DND-41 (cell line): ENCODE measurements at regions not wholly inside any gene's neighbourhood (a gene's known extent, or its start where the extent isn't known, plus 50 kb on each side); places are given as distances from the start of the nearest gene placed in this dataset.

Experiments used
- ATAC-seq: fragments of 200-7000 bp; cut with Tn5 transposase; 3 replicates; pipeline ENCODE4 v1.9.1; 2021; ENCODE audit warnings: low read depth; ENCODE audit not compliant: insufficient read depth
- DNase-seq: peaks from one replicate; pipeline ENCODE4 v3.0.0-alpha.2; 2020
- H2AFZ ChIP-seq: 2 replicates; pipeline ENCODE4 v1.6.0; 2012; ENCODE audit warnings: low read depth, low read length
- H3K27ac ChIP-seq: 2 replicates; pipeline ENCODE4 v1.5.1; 2012; ENCODE audit warnings: low read length, inconsistent platforms
- H3K27me3 ChIP-seq: fragments of 200-600 bp; sonication (generic); 2 replicates; pipeline ENCODE4 v1.6.0; 2012; ENCODE audit warnings: low read length, mild to moderate bottlenecking, inconsistent platforms; ENCODE audit not compliant: insufficient read depth, poor library complexity
- H3K36me3 ChIP-seq: 2 replicates; pipeline ENCODE4 v1.5.1; 2012; ENCODE audit warnings: low read length, inconsistent platforms; ENCODE audit not compliant: insufficient read depth
- H3K4me1 ChIP-seq: 2 replicates; pipeline ENCODE4 v1.5.1; 2012; ENCODE audit warnings: mild to moderate bottlenecking, low read length; ENCODE audit not compliant: insufficient read depth
- H3K4me2 ChIP-seq: 2 replicates; pipeline ENCODE4 v1.6.0; 2012; ENCODE audit warnings: mild to moderate bottlenecking, moderate library complexity, low read length, inconsistent platforms; ENCODE audit not compliant: insufficient read depth
- H3K4me3 ChIP-seq, 2 experiments: fragments of 200-600 bp in 1 of 2; shearing (Covaris generic) in 1 of 2; 2 replicates each; pipeline ENCODE4 v1.5.1; 2012 to 2016; ENCODE audit warnings: inconsistent platforms in 2 of 2, low read length in 2 of 2, mild to moderate bottlenecking in 2 of 2, low read depth in 1 of 2, moderate library complexity in 1 of 2
- H3K79me2 ChIP-seq: 2 replicates; pipeline ENCODE4 v1.6.0; 2012; ENCODE audit warnings: low read length, inconsistent platforms; ENCODE audit not compliant: insufficient read depth
- H3K9ac ChIP-seq: 2 replicates; pipeline ENCODE4 v1.6.0; 2012; ENCODE audit warnings: low read depth, mild to moderate bottlenecking, inconsistent platforms, low read length, moderate library complexity
- H3K9me3 ChIP-seq: 2 replicates; pipeline ENCODE4 v1.5.1; 2012; ENCODE audit warnings: low read length, moderate library complexity, mild to moderate bottlenecking, inconsistent platforms; ENCODE audit not compliant: insufficient read depth, severe bottlenecking
- H4K20me1 ChIP-seq: 2 replicates; pipeline ENCODE4 v1.6.0; 2012; ENCODE audit warnings: low read length; ENCODE audit not compliant: insufficient read depth
- CTCF ChIP-seq: IDR thresholded peaks from 2 replicates; pipeline ENCODE4 v1.5.1; 2012; ENCODE audit warnings: borderline replicate concordance, low read length, moderate library complexity, mild to moderate bottlenecking; ENCODE audit not compliant: poor library complexity, severe bottlenecking; ENCODE audit errors: extremely low read depth
- EZH2 ChIP-seq: IDR thresholded peaks from 3 replicates; pipeline ENCODE4 v1.6.1; 2012; ENCODE audit warnings: borderline replicate concordance, low read depth, mild to moderate bottlenecking, moderate library complexity, low read length, inconsistent platforms; ENCODE audit not compliant: severe bottlenecking

GRCh38 chr18:53784253-53784652, 440.2 kb downstream of the MBD2 start:
- Histone ChIP-seq H3K79me2 (no peaks in the 10 kb centered on the region), H3K27ac (no peak overlapping the region), H3K9ac (no peak overlapping the region), H3K36me3 (no peaks in the 10 kb centered on the region), H2AFZ (no peak overlapping the region), H3K4me2 (no peak overlapping the region), H3K27me3 (no peaks in the 10 kb centered on the region), H3K4me1 (no peaks in the 10 kb centered on the region), H3K9me3 (no peaks in the 10 kb centered on the region), H3K4me3 (no peak overlapping the region), H4K20me1 (no peaks in the 10 kb centered on the region)
- TF ChIP-seq CTCF: no peak
- no peak for TF ChIP-seq EZH2
- ATAC-seq: no peak
- DNase-seq: no peak

- no peak for ATAC-seq
- Histone ChIP-seq H3K27me3 (no peaks in the 10 kb centered on the region), H3K4me1 (no peaks in the 10 kb centered on the region), H3K4me2 (no peak overlapping the region), H3K9ac (no peak overlapping the region), H4K20me1 (no peaks in the 10 kb centered on the region), H3K4me3 (no peak overlapping the region), H3K79me2 (no peaks in the 10 kb centered on the region), H3K36me3 (no peaks in the 10 kb centered on the region), H3K27ac (no peak overlapping the region), H2AFZ (no peak overlapping the region), H3K9me3 (no peaks in the 10 kb centered on the region)
- no peak for DNase-seq
- TF ChIP-seq CTCF (no peak), EZH2 (no peak)
Measured at GRCh38 chr18:53780666-53781065, 443.8 kb downstream of the MBD2 start.

GRCh38 chr18:53772293-53772692, 452.2 kb downstream of the MBD2 start:
- ATAC-seq (no peak), DNase-seq (no peak)
- Histone ChIP-seq H2AFZ (no peak overlapping the region), H3K4me1 (no peaks in the 10 kb centered on the region), H4K20me1 (no peaks in the 10 kb centered on the region), H3K9me3 (no peaks in the 10 kb centered on the region), H3K27me3 (no peaks in the 10 kb centered on the region), H3K4me3 (no peak overlapping the region), H3K9ac (no peak overlapping the region), H3K79me2 (no peaks in the 10 kb centered on the region), H3K4me2 (no peak overlapping the region), H3K36me3 (no peaks in the 10 kb centered on the region), H3K27ac (no peak overlapping the region)
- no peak for TF ChIP-seq CTCF

GRCh38 chr18:53771664-53772063, 452.8 kb downstream of the MBD2 start:
- Histone ChIP-seq H3K9me3 (no peaks in the 10 kb centered on the region), H4K20me1 (no peaks in the 10 kb centered on the region), H3K9ac (no peak overlapping the region), H3K27ac (no peak overlapping the region), H2AFZ (no peak overlapping the region), H3K79me2 (no peaks in the 10 kb centered on the region), H3K36me3 (no peaks in the 10 kb centered on the region), H3K27me3 (no peaks in the 10 kb centered on the region), H3K4me3 (no peak overlapping the region), H3K4me2 (no peak overlapping the region), H3K4me1 (no peaks in the 10 kb centered on the region)
- DNase-seq (no peak), ATAC-seq (no peak)
- TF ChIP-seq EZH2: no peak
- no peak for TF ChIP-seq CTCF
